ENCODE measurements at regions not wholly inside any gene's neighbourhood (a gene's known extent, or its start where the extent isn't known, plus 50 kb on each side); places are given as distances from the start of the nearest gene placed in this dataset.

DNA sequence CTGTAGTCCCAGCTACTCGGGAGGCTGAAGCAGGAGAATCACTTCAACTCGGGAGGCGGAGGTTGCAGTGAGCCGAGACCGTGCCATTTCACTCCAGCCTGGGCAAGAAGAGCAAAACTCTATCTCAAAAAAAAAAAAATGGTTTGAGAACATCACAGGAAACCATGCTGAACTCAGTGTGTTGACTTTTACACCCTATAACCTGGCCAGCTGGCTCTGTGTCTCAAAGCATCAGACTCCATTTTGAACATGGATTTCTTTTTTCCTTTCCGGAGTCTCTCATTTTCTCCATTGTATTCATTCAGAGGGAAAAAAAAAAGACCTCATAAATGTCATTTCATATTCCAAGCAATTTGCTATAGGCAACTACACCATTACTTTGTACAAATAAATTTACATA, 63.2 kb upstream of the FOXN3 start:
- Histone ChIP-seq H3K36me3 (ENCODE audit: low read length) (no peaks in the 10 kb centered on the region), H3K27ac (ENCODE audit: low read depth, low read length) (no peak overlapping the region), H3K9ac (ENCODE audit: low read length) (no peak overlapping the region), H3K79me2 (ENCODE audit: insufficient read depth, low read length) (no peaks in the 10 kb centered on the region), H3K9me2 (replicated peaks; ENCODE audit: insufficient read depth, low read length) (no peaks in the 10 kb centered on the region), H3F3A (ENCODE audit: insufficient read depth) (no peaks in the 10 kb centered on the region), H3K4me3 (ENCODE audit: insufficient read depth, low read length, poor library complexity, severe bottlenecking) (no peak overlapping the region), H3K27me3 (ENCODE audit: low read length) (no peaks in the 10 kb centered on the region), H2AFZ (ENCODE audit: low read depth, low read length, severe bottlenecking) (no peak overlapping the region), H3K9me3 (ENCODE audit: insufficient read depth, low read length) (no peaks in the 10 kb centered on the region), H3K4me2 (ENCODE audit: low read depth, low read length, poor library complexity, severe bottlenecking) (no peak overlapping the region), H4K20me1 (ENCODE audit: low read depth, low read length) (no peaks in the 10 kb centered on the region)
- TF ChIP-seq, protein P1, sequence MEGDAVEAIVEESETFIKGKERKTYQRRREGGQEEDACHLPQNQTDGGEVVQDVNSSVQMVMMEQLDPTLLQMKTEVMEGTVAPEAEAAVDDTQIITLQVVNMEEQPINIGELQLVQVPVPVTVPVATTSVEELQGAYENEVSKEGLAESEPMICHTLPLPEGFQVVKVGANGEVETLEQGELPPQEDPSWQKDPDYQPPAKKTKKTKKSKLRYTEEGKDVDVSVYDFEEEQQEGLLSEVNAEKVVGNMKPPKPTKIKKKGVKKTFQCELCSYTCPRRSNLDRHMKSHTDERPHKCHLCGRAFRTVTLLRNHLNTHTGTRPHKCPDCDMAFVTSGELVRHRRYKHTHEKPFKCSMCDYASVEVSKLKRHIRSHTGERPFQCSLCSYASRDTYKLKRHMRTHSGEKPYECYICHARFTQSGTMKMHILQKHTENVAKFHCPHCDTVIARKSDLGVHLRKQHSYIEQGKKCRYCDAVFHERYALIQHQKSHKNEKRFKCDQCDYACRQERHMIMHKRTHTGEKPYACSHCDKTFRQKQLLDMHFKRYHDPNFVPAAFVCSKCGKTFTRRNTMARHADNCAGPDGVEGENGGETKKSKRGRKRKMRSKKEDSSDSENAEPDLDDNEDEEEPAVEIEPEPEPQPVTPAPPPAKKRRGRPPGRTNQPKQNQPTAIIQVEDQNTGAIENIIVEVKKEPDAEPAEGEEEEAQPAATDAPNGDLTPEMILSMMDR (IDR thresholded peaks at IDR 0.05; ENCODE audit: insufficient read depth, low read length, poor library complexity, severe bottlenecking) = no peak
- no peak for TF ChIP-seq EZH2phosphoT487 (conservative IDR thresholded peaks at IDR 0.05; ENCODE audit: low read length)

DNA sequence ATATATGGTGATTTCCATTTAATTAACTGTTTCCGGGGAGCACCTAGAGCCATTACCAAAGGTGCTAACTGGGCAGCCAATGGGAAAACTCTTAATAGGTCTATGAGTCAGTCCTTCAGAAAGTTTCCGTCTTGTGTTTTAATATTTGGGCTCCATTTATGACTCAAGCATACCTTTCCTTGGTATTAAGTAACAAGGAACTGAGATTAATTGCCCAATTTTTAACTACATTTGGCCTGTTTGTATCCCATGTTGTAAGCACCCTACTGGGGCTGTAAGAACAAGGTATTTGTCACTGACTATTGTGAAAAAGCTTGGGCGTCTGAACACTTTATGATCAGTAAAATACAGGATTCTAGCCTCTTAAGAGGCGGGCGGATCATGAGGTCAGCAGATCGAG, 62.8 kb upstream of the FOXN3 start:
- H3K27ac ChIP-seq (ENCODE audit: low read depth, low read length) = no peak overlapping the region
- H3K9me2 ChIP-seq (replicated peaks; ENCODE audit: insufficient read depth, low read length) = no peaks in the 10 kb centered on the region
- no peak overlapping the region for H2AFZ ChIP-seq (ENCODE audit: low read depth, low read length, severe bottlenecking)
- H3F3A ChIP-seq (ENCODE audit: insufficient read depth) = no peaks in the 10 kb centered on the region
- no peak overlapping the region for H3K9ac ChIP-seq (ENCODE audit: low read length)
- H3K79me2 ChIP-seq (ENCODE audit: insufficient read depth, low read length) = no peaks in the 10 kb centered on the region
- no peaks in the 10 kb centered on the region for H3K27me3 ChIP-seq (ENCODE audit: low read length)
- no peaks in the 10 kb centered on the region for H4K20me1 ChIP-seq (ENCODE audit: low read depth, low read length)
- no peaks in the 10 kb centered on the region for H3K36me3 ChIP-seq (ENCODE audit: low read length)
- no peak overlapping the region for H3K4me2 ChIP-seq (ENCODE audit: low read depth, low read length, poor library complexity, severe bottlenecking)
- H3K9me3 ChIP-seq (ENCODE audit: insufficient read depth, low read length) = no peaks in the 10 kb centered on the region
- TF ChIP-seq, protein P1 (IDR thresholded peaks at IDR 0.05; ENCODE audit: insufficient read depth, low read length, poor library complexity, severe bottlenecking) = no peak
- TF ChIP-seq EZH2phosphoT487 (conservative IDR thresholded peaks at IDR 0.05; ENCODE audit: low read length) = no peak
- H3K4me3 ChIP-seq (ENCODE audit: insufficient read depth, low read length, poor library complexity, severe bottlenecking) = no peak overlapping the region

DNA sequence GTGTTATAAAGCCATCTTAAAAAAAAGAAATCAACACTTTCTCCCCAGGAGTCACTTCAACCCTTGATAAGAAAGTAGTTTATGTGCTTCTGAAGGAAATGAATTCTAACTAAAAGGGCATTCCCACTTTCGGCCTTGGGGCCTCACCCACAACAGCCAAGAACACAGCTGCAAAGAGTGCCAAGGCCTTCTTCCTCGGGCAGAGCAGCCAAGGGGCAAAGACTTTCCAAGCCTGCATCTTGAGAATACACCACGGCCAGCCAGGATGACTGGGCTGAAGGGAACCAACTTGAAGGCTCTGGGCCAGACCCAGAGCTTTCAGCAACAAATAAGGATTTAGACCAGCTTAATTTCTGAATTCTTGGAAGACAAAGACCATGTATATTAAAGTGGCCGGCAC, 60.4 kb upstream of the FOXN3 start:
- H2AFZ ChIP-seq (ENCODE audit: low read depth, low read length, severe bottlenecking) = no peak overlapping the region
- H3K9me2 ChIP-seq (replicated peaks; ENCODE audit: insufficient read depth, low read length) = no peaks in the 10 kb centered on the region
- no peak for TF ChIP-seq EZH2phosphoT487 (conservative IDR thresholded peaks at IDR 0.05; ENCODE audit: low read length)
- TF ChIP-seq, protein P1 (IDR thresholded peaks at IDR 0.05; ENCODE audit: insufficient read depth, low read length, poor library complexity, severe bottlenecking) = no peak
- H3K79me2 ChIP-seq (ENCODE audit: insufficient read depth, low read length) = no peaks in the 10 kb centered on the region
- no peaks in the 10 kb centered on the region for H4K20me1 ChIP-seq (ENCODE audit: low read depth, low read length)
- H3F3A ChIP-seq (ENCODE audit: insufficient read depth) = no peaks in the 10 kb centered on the region
- H3K36me3 ChIP-seq (ENCODE audit: low read length) = no peaks in the 10 kb centered on the region
- H3K4me2 ChIP-seq (ENCODE audit: low read depth, low read length, poor library complexity, severe bottlenecking) = no peak overlapping the region
- no peak overlapping the region for H3K27ac ChIP-seq (ENCODE audit: low read depth, low read length)
- no peak overlapping the region for H3K4me3 ChIP-seq (ENCODE audit: insufficient read depth, low read length, poor library complexity, severe bottlenecking)
- H3K9me3 ChIP-seq (ENCODE audit: insufficient read depth, low read length) = no peaks in the 10 kb centered on the region
- H3K9ac ChIP-seq (ENCODE audit: low read length) = no peak overlapping the region
- no peaks in the 10 kb centered on the region for H3K27me3 ChIP-seq (ENCODE audit: low read length)

Data from SU-DHL-6 (cell line).